ENCODE measurements at regions not wholly inside any gene's neighbourhood (a gene's known extent, or its start where the extent isn't known, plus 50 kb on each side); places are given as distances from the start of the nearest gene placed in this dataset.
"Not testable (repeated sequence)": the region's sequence is repeated elsewhere in the genome, so short reads cannot be mapped to it uniquely, and the experiment has no call there.

- DNase-seq: not testable (repeated sequence)
Measured at GRCh38 chr13:108074429-108074828, 140.9 kb downstream of the LIG4 start.

GRCh38 chr13:108070925-108071324, 144.4 kb downstream of the LIG4 start:
- DNase-seq: no peak

GRCh38 chr13:108070491-108070890, 144.8 kb downstream of the LIG4 start:
- no peak for DNase-seq

GRCh38 chr13:108069521-108070210, 145.7 kb downstream of the LIG4 start:
- DNase-seq: no peak

GRCh38 chr13:108064372-108064771, 151.0 kb downstream of the LIG4 start:
- DNase-seq: not testable (repeated sequence)

- no peak for DNase-seq
Measured at GRCh38 chr13:108060111-108060510, 155.2 kb downstream of the LIG4 start.

GRCh38 chr13:108056278-108056677, 159.1 kb downstream of the LIG4 start:
- no peak for DNase-seq

- no peak for DNase-seq
Measured at GRCh38 chr13:108049211-108049610, 166.1 kb downstream of the LIG4 start.

- peak; percentile 12 for DNase-seq
Measured at GRCh38 chr13:108044954-108045353, 170.4 kb downstream of the LIG4 start.

GRCh38 chr13:108042866-108043265, 172.5 kb downstream of the LIG4 start:
- not testable (repeated sequence) for DNase-seq

GRCh38 chr13:108037348-108037747, 178.0 kb downstream of the LIG4 start:
- DNase-seq: no peak

GRCh38 chr13:108036411-108036932, 178.9 kb downstream of the LIG4 start:
- DNase-seq: no peak

- no peak for DNase-seq
Measured at GRCh38 chr13:108034909-108035410, 180.4 kb downstream of the LIG4 start.

- DNase-seq: no peak
Measured at GRCh38 chr13:108033800-108034707, 181.3 kb downstream of the LIG4 start.

- no peak for DNase-seq
Measured at GRCh38 chr13:108031865-108032264, 183.5 kb downstream of the LIG4 start.

- DNase-seq: no peak
Measured at GRCh38 chr13:108030769-108031168, 184.6 kb downstream of the LIG4 start.

GRCh38 chr13:108026680-108027410, 188.5 kb downstream of the LIG4 start:
- no peak for DNase-seq

GRCh38 chr13:108020027-108020426, 195.3 kb downstream of the LIG4 start:
- no peak for DNase-seq

GRCh38 chr13:108018371-108018870, 196.9 kb downstream of the LIG4 start:
- DNase-seq: no peak

- DNase-seq: no peak
Measured at GRCh38 chr13:108006619-108007018, 208.7 kb downstream of the LIG4 start.

GRCh38 chr13:108005231-108005630, 210.1 kb downstream of the LIG4 start:
- DNase-seq: no peak

GRCh38 chr13:108003626-108004025, 211.7 kb downstream of the LIG4 start:
- no peak for DNase-seq

GRCh38 chr13:108000998-108001397, 214.3 kb downstream of the LIG4 start:
- DNase-seq: no peak

Data from NCI-H187 treated with DMSO at 0.1 percent for 48 hours (cell line).